NT2/D1 (cell line): ENCODE measurements at regions not wholly inside any gene's neighbourhood (a gene's known extent, or its start where the extent isn't known, plus 50 kb on each side); places are given as distances from the start of the nearest gene placed in this dataset.

Source experiments
- DNase-seq: peaks from one replicate; pipeline ENCODE4 v3.0.0-alpha.2; 2011; ENCODE audit warnings: low read depth, low spot score
- H3K27me3 ChIP-seq: 2 replicates; pipeline ENCODE4 v1.6.0; 2011; ENCODE audit warnings: mild to moderate bottlenecking; ENCODE audit not compliant: insufficient read length, insufficient read depth
- H3K36me3 ChIP-seq: 2 replicates; pipeline ENCODE4 v1.6.1; 2011; ENCODE audit warnings: mild to moderate bottlenecking, low read length, mixed read lengths; ENCODE audit not compliant: insufficient read depth, insufficient read length
- H3K4me1 ChIP-seq: 2 replicates; pipeline ENCODE4 v1.5.1; 2011; ENCODE audit not compliant: insufficient read depth, insufficient read length
- H3K4me3 ChIP-seq: 2 replicates; pipeline ENCODE4 v1.5.1; 2011; ENCODE audit warnings: low read depth; ENCODE audit not compliant: insufficient read length
- H3K9ac ChIP-seq: 2 replicates; pipeline ENCODE4 v1.6.0; 2011; ENCODE audit warnings: low read depth; ENCODE audit not compliant: insufficient read length
- H3K9me3 ChIP-seq: 2 replicates; pipeline ENCODE4 v1.5.1; 2011; ENCODE audit warnings: mild to moderate bottlenecking, low read length; ENCODE audit not compliant: insufficient read depth
- SUZ12 ChIP-seq: IDR thresholded peaks from 2 replicates; pipeline ENCODE4 v1.6.1; 2011; ENCODE audit not compliant: insufficient read length, insufficient read depth; ENCODE audit errors: extremely low read depth
- YY1 ChIP-seq: IDR thresholded peaks from 2 replicates; pipeline ENCODE4 v1.6.1; 2011; ENCODE audit not compliant: insufficient read length, insufficient read depth
- ZNF274 ChIP-seq: IDR thresholded peaks from 2 replicates; pipeline ENCODE4 v1.6.1; 2011; ENCODE audit warnings: mild to moderate bottlenecking, low read depth, low read length

- no peak for DNase-seq
- H3K36me3 ChIP-seq = no peaks in the 10 kb centered on the region
- no peak overlapping the region for H3K4me3 ChIP-seq
- H3K9me3 ChIP-seq = no peaks in the 10 kb centered on the region
- TF ChIP-seq YY1 (no peak), ZNF274 (no peak), SUZ12 (no peak)
- no peaks in the 10 kb centered on the region for H3K4me1 ChIP-seq
- no peak overlapping the region for H3K9ac ChIP-seq
- no peaks in the 10 kb centered on the region for H3K27me3 ChIP-seq
Measured at GRCh38 chr17:69605571-69605970, 191.1 kb downstream of the MAP2K6 start.

GRCh38 chr17:69606142-69606800 is 191.8 kb downstream of the MAP2K6 start:
- H3K9me3 ChIP-seq = no peaks in the 10 kb centered on the region
- no peaks in the 10 kb centered on the region for H3K4me1 ChIP-seq
- no peak for TF ChIP-seq YY1
- TF ChIP-seq SUZ12 = no peak
- no peak for TF ChIP-seq ZNF274
- H3K9ac ChIP-seq = no peak overlapping the region
- DNase-seq = no peak
- H3K36me3 ChIP-seq = no peaks in the 10 kb centered on the region
- no peaks in the 10 kb centered on the region for H3K27me3 ChIP-seq
- H3K4me3 ChIP-seq = no peak overlapping the region

GRCh38 chr17:69607162-69607834 is 192.8 kb downstream of the MAP2K6 start:
- no peak overlapping the region for H3K9ac ChIP-seq
- no peaks in the 10 kb centered on the region for H3K27me3 ChIP-seq
- peak; percentile 47 for DNase-seq
- H3K9me3 ChIP-seq = no peaks in the 10 kb centered on the region
- no peaks in the 10 kb centered on the region for H3K4me1 ChIP-seq
- no peaks in the 10 kb centered on the region for H3K36me3 ChIP-seq
- no peak overlapping the region for H3K4me3 ChIP-seq
- TF ChIP-seq ZNF274 (no peak), YY1 (no peak), SUZ12 (no peak)

- Histone ChIP-seq H3K9ac (no peak overlapping the region), H3K4me1 (no peaks in the 10 kb centered on the region)
- DNase-seq = no peak
Measured at GRCh38 chr17:69608141-69608540, 193.6 kb downstream of the MAP2K6 start.

GRCh38 chr17:69608808-69609472 is 194.4 kb downstream of the MAP2K6 start:
- no peak for DNase-seq
- TF ChIP-seq YY1 = no peak
- no peak overlapping the region for H3K9ac ChIP-seq

More at GRCh38 chr17:69608141-69608540, 193.6 kb downstream of the MAP2K6 start:
- Histone ChIP-seq H3K27me3 (no peaks in the 10 kb centered on the region), H3K36me3 (no peaks in the 10 kb centered on the region), H3K4me3 (no peak overlapping the region), H3K9me3 (no peaks in the 10 kb centered on the region)
- no peak for TF ChIP-seq SUZ12
- TF ChIP-seq YY1 = no peak
- TF ChIP-seq ZNF274 = no peak

GRCh38 chr17:69609473-69610305 is 195.2 kb downstream of the MAP2K6 start:
- TF ChIP-seq SUZ12 (no peak), ZNF274 (no peak), YY1 (no peak)
- no peak for DNase-seq
- Histone ChIP-seq H3K9me3 (no peaks in the 10 kb centered on the region), H3K4me1 (no peaks in the 10 kb centered on the region), H3K9ac (no peak overlapping the region), H3K4me3 (no peak overlapping the region), H3K27me3 (no peaks in the 10 kb centered on the region), H3K36me3 (no peaks in the 10 kb centered on the region)

More at GRCh38 chr17:69608808-69609472, 194.4 kb downstream of the MAP2K6 start:
- H3K27me3 ChIP-seq = no peaks in the 10 kb centered on the region
- no peaks in the 10 kb centered on the region for H3K9me3 ChIP-seq
- H3K4me3 ChIP-seq = no peak overlapping the region
- H3K4me1 ChIP-seq = no peaks in the 10 kb centered on the region
- H3K36me3 ChIP-seq = no peaks in the 10 kb centered on the region

- Histone ChIP-seq H3K9me3 (no peaks in the 10 kb centered on the region), H3K4me1 (no peaks in the 10 kb centered on the region), H3K4me3 (no peak overlapping the region), H3K27me3 (no peaks in the 10 kb centered on the region), H3K36me3 (no peaks in the 10 kb centered on the region), H3K9ac (no peak overlapping the region)
- no peak for DNase-seq
- TF ChIP-seq YY1 (no peak), ZNF274 (no peak), SUZ12 (no peak)
Measured at GRCh38 chr17:69620363-69620762, 205.9 kb downstream of the MAP2K6 start.
